ENCODE measurements at regions not wholly inside any gene's neighbourhood (a gene's known extent, or its start where the extent isn't known, plus 50 kb on each side); places are given as distances from the start of the nearest gene placed in this dataset.

- no peaks in the 10 kb centered on the region for H3K27me3 ChIP-seq (replicated peaks in 1 of 2; ENCODE audit: control insufficient read depth in 2 of 2, insufficient read depth in 2 of 2, low read length in 1 of 2)
- no peak for DNase-seq (ENCODE audit: low read depth, low spot score)
- ChIA-PET RAD21 (ENCODE audit: unreplicated experiment) (interaction anchor here (1.6 kb wide), 1 partner anchor 449 kb away, joined by 5 read pairs; no protein-coding TSS in a partner anchor), CTCF (interaction anchor here (0.6 kb wide), 1 partner anchor 449 kb away, joined by 3 read pairs; no protein-coding TSS in a partner anchor), SMC1A (ENCODE audit: uncharacterized antibody, unreplicated experiment) (interaction anchor here (3.0 kb wide), 1 partner anchor 449 kb away, joined by 12 read pairs; no protein-coding TSS in a partner anchor), POLR2A (no interaction called here)
- H3K27ac ChIP-seq (ENCODE audit: control insufficient read depth, insufficient read depth) = no peak overlapping the region
- intact Hi-C loops (cut with micrococcal nuclease; ENCODE audit: unreplicated experiment) (no loop called here), in situ Hi-C loops (cut with MboI) (loop anchor here (10.0 kb wide), 1 partner anchor 453 kb away; no protein-coding TSS in a partner anchor)
- H3K9me3 ChIP-seq (replicated peaks; ENCODE audit: control insufficient read depth, insufficient read depth, low read length) = no peaks in the 10 kb centered on the region
- no peak for ATAC-seq
- no peak overlapping the region for H3K9ac ChIP-seq (ENCODE audit: control insufficient read depth, insufficient read depth, low read length)
- no peaks in the 10 kb centered on the region for H3K4me1 ChIP-seq (ENCODE audit: control insufficient read depth, insufficient read depth, low read length)
- H3K4me3 ChIP-seq = no peak overlapping the region
- WGBS (ENCODE audit: insufficient coverage, insufficient replicate concordance, low lambda C conversion rate, missing lambda C conversion rate) = 30% methylated on average over 3 of the region's 3 CpGs
- no peak for FAIRE-seq
- H3K4me2 ChIP-seq (ENCODE audit: control insufficient read depth, insufficient read depth) = no peak overlapping the region
- no peaks in the 10 kb centered on the region for H3K36me3 ChIP-seq (ENCODE audit: control insufficient read depth in 2 of 2, insufficient read depth in 2 of 2, low read length in 1 of 2)
- no peaks in the 10 kb centered on the region for H3K79me2 ChIP-seq (ENCODE audit: control insufficient read depth, insufficient read depth, low read length)
- no TSS peak for BruUV-seq (replicated peaks)
- no peaks in the 10 kb centered on the region for H4K20me1 ChIP-seq (ENCODE audit: control insufficient read depth, insufficient read depth)
- H2AFZ ChIP-seq (ENCODE audit: control insufficient read depth, low read depth, low read length) = no peak overlapping the region
- no peak for TF ChIP-seq SKIL (IDR thresholded peaks at IDR 0.05; ENCODE audit: low read depth, poor library complexity, severe bottlenecking)
- no peak for TF ChIP-seq KAT2A (conservative IDR thresholded peaks at IDR 0.05; ENCODE audit: control insufficient read depth, low read depth, low read length)
- TF ChIP-seq IKZF2 (IDR thresholded peaks at IDR 0.05) = no peak
- TF ChIP-seq ZNF274 (IDR thresholded peaks at IDR 0.05; ENCODE audit: insufficient read depth, insufficient read length) = no peak
- no peak for TF ChIP-seq SREBF2 (IDR thresholded peaks at IDR 0.05; ENCODE audit: low read length)
- no peak for TF ChIP-seq NR2F1 (conservative IDR thresholded peaks at IDR 0.05)
- no peak for TF ChIP-seq YBX1 (IDR thresholded peaks at IDR 0.05)
- no peak for TF ChIP-seq FOS (IDR thresholded peaks at IDR 0.05; ENCODE audit: borderline replicate concordance, extremely low read depth, insufficient read length)
- TF ChIP-seq BMI1 (IDR thresholded peaks at IDR 0.05; ENCODE audit: borderline replicate concordance) = no peak
- TF ChIP-seq ZNF207 (IDR thresholded peaks at IDR 0.05; ENCODE audit: borderline replicate concordance) = no peak
- TF ChIP-seq LARP7 (IDR thresholded peaks at IDR 0.05) = no peak
- no peak for TF ChIP-seq ESRRA (IDR thresholded peaks at IDR 0.05; ENCODE audit: low read length)
- no peak for TF ChIP-seq RAD21 (IDR thresholded peaks at IDR 0.05; ENCODE audit: insufficient read depth, low read depth, low read length)
- no peak for TF ChIP-seq SIN3A (IDR thresholded peaks at IDR 0.05; ENCODE audit: low read depth, low read length)
- no peak for TF ChIP-seq ELK1 (IDR thresholded peaks at IDR 0.05; ENCODE audit: low read depth, low read length)
- no peak for TF ChIP-seq PBX3 (IDR thresholded peaks at IDR 0.05; ENCODE audit: insufficient replicate concordance, low read depth, low read length)
- no peak for TF ChIP-seq EED (IDR thresholded peaks at IDR 0.05; ENCODE audit: low read depth)
- no peak for TF ChIP-seq ZBTB11 (CRISPR knock-in tag; IDR thresholded peaks at IDR 0.05)
- no peak for TF ChIP-seq PML (IDR thresholded peaks at IDR 0.05; ENCODE audit: low read length)
Measured at GRCh38 chr11:80157447-80157846, 716.6 kb upstream of the TENM4 start.
